Fibroblast of peridontal ligament (primary cell): ENCODE measurements at regions not wholly inside any gene's neighbourhood (a gene's known extent, or its start where the extent isn't known, plus 50 kb on each side); places are given as distances from the start of the nearest gene placed in this dataset.
"Not testable (repeated sequence)": the region's sequence is repeated elsewhere in the genome, so short reads cannot be mapped to it uniquely, and the experiment has no call there.

ENCODE experiments used
- DNase-seq: peaks from one replicate; pipeline ENCODE4 v3.0.0-alpha.2; 2010; ENCODE audit errors: extremely low read depth

GRCh38 chr6:93183531-93183972, 235.8 kb downstream of the EPHA7 start:
- no peak for DNase-seq

- no peak for DNase-seq
Measured at GRCh38 chr6:93182938-93183479, 236.3 kb downstream of the EPHA7 start.

- no peak for DNase-seq
Measured at GRCh38 chr6:93177918-93178317, 241.4 kb downstream of the EPHA7 start.

GRCh38 chr6:93177438-93177837, 241.9 kb downstream of the EPHA7 start:
- DNase-seq, result no peak

GRCh38 chr6:93176070-93176469, 243.3 kb downstream of the EPHA7 start:
- DNase-seq, result no peak

GRCh38 chr6:93173573-93173972, 245.8 kb downstream of the EPHA7 start:
- DNase-seq, result not testable (repeated sequence)

- no peak for DNase-seq
Measured at GRCh38 chr6:93165850-93166430, 253.4 kb downstream of the EPHA7 start.

- no peak for DNase-seq
Measured at GRCh38 chr6:93164781-93165180, 254.6 kb downstream of the EPHA7 start.

GRCh38 chr6:93163146-93163545, 256.2 kb downstream of the EPHA7 start:
- DNase-seq, result no peak

- DNase-seq, result no peak
Measured at GRCh38 chr6:93139408-93140081, 279.8 kb downstream of the EPHA7 start.

- no peak for DNase-seq
Measured at GRCh38 chr6:93136111-93136510, 283.2 kb downstream of the EPHA7 start.

GRCh38 chr6:93124006-93124632, 295.2 kb downstream of the EPHA7 start:
- no peak for DNase-seq

GRCh38 chr6:93123585-93123984, 295.8 kb downstream of the EPHA7 start:
- no peak for DNase-seq

- no peak for DNase-seq
Measured at GRCh38 chr6:93120154-93120742, 299.1 kb downstream of the EPHA7 start.

- no peak for DNase-seq
Measured at GRCh38 chr6:93105907-93106306, 313.5 kb downstream of the EPHA7 start.

GRCh38 chr6:93105017-93105416, 314.3 kb downstream of the EPHA7 start:
- peak; percentile 22 for DNase-seq

- DNase-seq, result no peak
Measured at GRCh38 chr6:93104195-93104817, 315.1 kb downstream of the EPHA7 start.

GRCh38 chr6:93088621-93089501, 330.5 kb downstream of the EPHA7 start:
- no peak for DNase-seq

GRCh38 chr6:93087606-93088005, 331.8 kb downstream of the EPHA7 start:
- no peak for DNase-seq

GRCh38 chr6:93086351-93086750, 333.0 kb downstream of the EPHA7 start:
- DNase-seq, result no peak
